Stimulated activated CD8-positive, alpha-beta memory T cell treated with anti-CD3 and anti-CD28 coated beads, Interleukin-15, amount 100 ng/mL, for 4 hours (primary cell): ENCODE measurements at regions not wholly inside any gene's neighbourhood (a gene's known extent, or its start where the extent isn't known, plus 50 kb on each side); places are given as distances from the start of the nearest gene placed in this dataset.
"Not testable (repeated sequence)": the region's sequence is repeated elsewhere in the genome, so short reads cannot be mapped to it uniquely, and the experiment has no call there.

Source experiments
- DNase-seq, 2 donors: peaks; one replicate each; pipeline ENCODE4 v3.0.0-alpha.2; 2020; ENCODE audit warnings: low read depth in 2 of 2

GRCh38 chr15:22240403-22240802 is 160.1 kb downstream of the OR4M2 start:
- no peak for DNase-seq

- no peak for DNase-seq
Measured at GRCh38 chr15:22240986-22241385, 160.7 kb downstream of the OR4M2 start.

- no peak for DNase-seq
Measured at GRCh38 chr15:22241451-22241850, 161.1 kb downstream of the OR4M2 start.

GRCh38 chr15:22242311-22242710 is 162.0 kb downstream of the OR4M2 start:
- not testable (repeated sequence) for DNase-seq

GRCh38 chr15:22243440-22244130 is 163.3 kb downstream of the OR4M2 start:
- DNase-seq, result no peak

- DNase-seq, result not testable (repeated sequence)
Measured at GRCh38 chr15:22249511-22249910, 169.2 kb downstream of the OR4M2 start.

- DNase-seq, result not testable (repeated sequence)
Measured at GRCh38 chr15:22250501-22251290, 170.4 kb downstream of the OR4M2 start.

GRCh38 chr15:22251422-22251821 is 171.1 kb downstream of the OR4M2 start:
- DNase-seq, result no peak

- not testable (repeated sequence) for DNase-seq
Measured at GRCh38 chr15:22252047-22252446, 171.7 kb downstream of the OR4M2 start.

GRCh38 chr15:22252521-22252920 is 172.2 kb downstream of the OR4M2 start:
- DNase-seq, result not testable (repeated sequence)

GRCh38 chr15:22253002-22253675 is 172.8 kb downstream of the OR4M2 start:
- not testable (repeated sequence) for DNase-seq

GRCh38 chr15:22253676-22254408 is 173.5 kb downstream of the OR4M2 start:
- no peak for DNase-seq

- DNase-seq, result not testable (repeated sequence)
Measured at GRCh38 chr15:22254409-22255045, 174.2 kb downstream of the OR4M2 start.

- not testable (repeated sequence) for DNase-seq
Measured at GRCh38 chr15:22255606-22256005, 175.3 kb downstream of the OR4M2 start.

- DNase-seq, result not testable (repeated sequence)
Measured at GRCh38 chr15:22256389-22257046, 176.2 kb downstream of the OR4M2 start.

- DNase-seq, result no peak
Measured at GRCh38 chr15:22257047-22258008, 177.0 kb downstream of the OR4M2 start.

GRCh38 chr15:22258009-22258397 is 177.7 kb downstream of the OR4M2 start:
- DNase-seq, result no peak

GRCh38 chr15:22258398-22259150 is 178.2 kb downstream of the OR4M2 start:
- DNase-seq, result no peak
